AG09319 (cell line): ENCODE measurements at regions not wholly inside any gene's neighbourhood (a gene's known extent, or its start where the extent isn't known, plus 50 kb on each side); places are given as distances from the start of the nearest gene placed in this dataset.

Source experiments
- DNase-seq: peaks from one replicate; pipeline ENCODE4 v3.0.0-alpha.2; 2010; ENCODE audit warnings: low read depth; ENCODE audit errors: extremely low read depth
- TF ChIP-seq, protein P1 (sequence below): IDR thresholded peaks from 2 replicates; pipeline ENCODE4 v1.5.1; 2011; ENCODE audit warnings: low read depth, mild to moderate bottlenecking, inconsistent platforms, low read length, moderate library complexity

DNA sequence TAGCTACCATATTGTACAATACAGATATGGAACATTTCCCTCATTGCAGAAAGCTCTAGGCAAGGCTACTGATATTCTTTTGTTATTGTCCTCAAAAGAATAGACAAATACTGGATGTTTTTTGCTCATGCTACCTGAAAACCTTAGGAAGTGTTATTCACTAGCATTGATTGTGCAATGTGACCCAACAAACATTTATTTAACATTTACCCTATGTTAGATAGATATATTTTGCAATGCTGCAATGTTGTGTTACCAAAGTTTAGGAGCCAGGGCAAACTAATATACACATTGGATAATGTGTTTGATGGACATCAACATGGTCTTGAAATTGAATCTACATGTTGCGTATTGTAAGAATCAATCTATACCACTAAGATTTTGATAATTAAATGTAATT, 112.8 kb upstream of the CREB5 start:
- no peak for DNase-seq
- TF ChIP-seq, protein P1, sequence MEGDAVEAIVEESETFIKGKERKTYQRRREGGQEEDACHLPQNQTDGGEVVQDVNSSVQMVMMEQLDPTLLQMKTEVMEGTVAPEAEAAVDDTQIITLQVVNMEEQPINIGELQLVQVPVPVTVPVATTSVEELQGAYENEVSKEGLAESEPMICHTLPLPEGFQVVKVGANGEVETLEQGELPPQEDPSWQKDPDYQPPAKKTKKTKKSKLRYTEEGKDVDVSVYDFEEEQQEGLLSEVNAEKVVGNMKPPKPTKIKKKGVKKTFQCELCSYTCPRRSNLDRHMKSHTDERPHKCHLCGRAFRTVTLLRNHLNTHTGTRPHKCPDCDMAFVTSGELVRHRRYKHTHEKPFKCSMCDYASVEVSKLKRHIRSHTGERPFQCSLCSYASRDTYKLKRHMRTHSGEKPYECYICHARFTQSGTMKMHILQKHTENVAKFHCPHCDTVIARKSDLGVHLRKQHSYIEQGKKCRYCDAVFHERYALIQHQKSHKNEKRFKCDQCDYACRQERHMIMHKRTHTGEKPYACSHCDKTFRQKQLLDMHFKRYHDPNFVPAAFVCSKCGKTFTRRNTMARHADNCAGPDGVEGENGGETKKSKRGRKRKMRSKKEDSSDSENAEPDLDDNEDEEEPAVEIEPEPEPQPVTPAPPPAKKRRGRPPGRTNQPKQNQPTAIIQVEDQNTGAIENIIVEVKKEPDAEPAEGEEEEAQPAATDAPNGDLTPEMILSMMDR = no peak

- DNase-seq = no peak
- TF ChIP-seq, protein P1 = no peak
Measured at GRCh38 chr7:28300488-28300887, 111.8 kb upstream of the CREB5 start.

GRCh38 chr7:28301148-28301641, 111.1 kb upstream of the CREB5 start:
- TF ChIP-seq, protein P1 = no peak
- no peak for DNase-seq

DNA sequence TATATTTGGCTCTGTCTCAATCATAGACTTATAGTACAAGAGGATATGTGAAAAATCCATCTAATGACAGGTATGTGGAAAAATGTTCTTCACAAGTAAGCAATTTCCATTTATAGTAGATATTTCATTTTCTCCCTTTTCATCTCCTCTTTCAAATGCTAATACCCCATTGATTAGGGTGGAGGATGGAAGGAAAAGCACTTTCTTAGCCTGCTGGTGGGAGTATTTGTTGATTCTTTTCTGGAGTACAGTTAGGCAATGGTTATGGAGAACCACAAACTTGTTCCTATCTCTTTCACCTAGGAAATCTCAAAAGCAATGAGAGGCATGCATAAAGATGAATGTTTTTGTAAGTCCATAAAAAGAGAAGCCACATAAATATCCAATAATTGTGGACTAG, 108.0 kb upstream of the CREB5 start:
- no peak for DNase-seq
- TF ChIP-seq, protein P1 = no peak

DNA sequence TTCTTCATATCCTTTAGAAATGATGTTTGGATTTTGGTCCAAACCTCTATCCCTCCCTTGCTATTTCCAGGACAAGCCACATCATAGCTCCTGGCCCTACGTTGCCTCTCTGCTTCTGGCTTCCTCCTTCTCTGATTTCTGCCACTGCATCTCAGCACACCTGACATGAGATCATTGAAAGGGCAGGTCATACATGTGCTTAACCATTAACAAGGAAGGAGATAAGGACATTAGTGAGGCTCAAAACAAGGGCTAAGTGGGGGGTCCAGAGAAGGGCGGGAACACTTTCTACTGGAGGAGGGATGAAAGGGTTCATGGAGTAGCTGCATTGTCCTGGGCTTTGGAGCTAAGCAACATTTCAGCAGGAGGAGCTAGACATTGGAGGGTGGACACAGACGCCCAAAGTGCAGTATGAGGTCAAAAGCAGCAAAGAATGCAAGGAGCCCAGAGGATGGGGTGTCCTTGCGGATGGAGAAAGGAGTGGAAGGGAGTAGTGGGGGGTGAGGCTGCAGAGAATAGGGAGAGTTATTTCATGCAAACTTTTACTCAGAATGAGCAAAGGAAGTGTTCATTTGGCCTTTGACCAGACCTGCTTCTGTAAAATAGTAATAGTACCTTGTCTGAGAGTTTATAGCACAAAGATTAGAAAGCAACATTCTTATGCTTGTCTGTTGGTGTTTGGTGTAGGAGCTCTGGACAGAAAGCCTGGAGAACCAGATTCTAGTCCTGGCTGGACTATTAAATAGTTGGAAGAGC, 102.4 kb upstream of the CREB5 start:
- TF ChIP-seq, protein P1 = no peak

DNA sequence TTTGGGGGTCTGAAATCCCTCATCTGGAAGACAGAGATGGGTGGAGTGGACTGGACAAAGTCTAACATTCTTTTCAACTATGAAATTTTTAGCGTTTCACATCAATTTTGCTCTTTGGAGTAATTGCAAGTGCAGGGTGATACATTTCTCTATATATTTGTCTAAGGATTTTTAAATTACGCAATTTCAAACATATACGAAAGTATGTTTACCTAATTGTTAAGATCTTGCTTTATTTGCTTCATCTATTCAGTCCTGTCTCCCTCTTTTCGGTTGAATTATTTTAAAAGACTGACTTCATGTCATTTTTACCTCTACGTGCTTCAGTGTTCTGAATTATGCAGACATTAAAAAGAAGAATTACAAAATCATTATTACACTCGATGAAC, 101.9 kb upstream of the CREB5 start:
- no peak for DNase-seq
- TF ChIP-seq, protein P1 = no peak

More for the DNA sequence above, 102.4 kb upstream of the CREB5 start:
- no peak for DNase-seq

GRCh38 chr7:28311670-28312069, 100.6 kb upstream of the CREB5 start:
- DNase-seq = no peak
- TF ChIP-seq, protein P1 = no peak
